HEK293 (cell line): ENCODE measurements at regions not wholly inside any gene's neighbourhood (a gene's known extent, or its start where the extent isn't known, plus 50 kb on each side); places are given as distances from the start of the nearest gene placed in this dataset.
A peak's percentile ranks its signal among the peaks of the same experiment; 100 is the strongest.

Experiments used
- CTCF ChIA-PET: fragments of 350-600 bp; formaldehyde crosslinking; extraction: SDS; loops from one replicate; lab custom pipeline; 2021; ENCODE audit warnings: antibody characterized with exemption; lab: Yijun Ruan, JAX
- POLR2A ChIA-PET: fragments of 300-600 bp; formaldehyde crosslinking; extraction: SDS; loops from one replicate; lab custom pipeline; 2020; ENCODE audit warnings: antibody characterized with exemption, inconsistent platforms; lab: Yijun Ruan, JAX
- H3K27ac ChIP-seq: fragments of 200-500 bp; sonication (Bioruptor generic); 2 replicates; pipeline ENCODE4 v1.5.1; 2014; ENCODE audit warnings: low read depth, low read length, control low read depth, inconsistent platforms; ENCODE audit errors: extremely low read depth
- H3K36me3 ChIP-seq, 2 experiments: fragments of 200-500 bp in 1 of 2; sonication (Bioruptor generic) in 1 of 2; 1 replicate in 1 of 2; 2 replicates in 1 of 2; pipeline ENCODE4 v1.5.1; 2014 to 2017; ENCODE audit warnings: inconsistent platforms in 2 of 2, low read length in 2 of 2; ENCODE audit not compliant: control insufficient read depth in 2 of 2, insufficient read depth in 1 of 2
- H3K4me1 ChIP-seq: fragments of 200-500 bp; sonication (Bioruptor generic); 2 replicates; pipeline ENCODE4 v1.5.1; 2014; ENCODE audit warnings: mild to moderate bottlenecking, low read length, inconsistent platforms; ENCODE audit not compliant: control insufficient read depth, insufficient read depth
- H3K4me3 ChIP-seq: 2 replicates; pipeline ENCODE4 v1.5.1; 2011; ENCODE audit warnings: low read depth, mild to moderate bottlenecking, control low read depth, low read length, moderate library complexity
- H3K9me3 ChIP-seq: fragments of 200-500 bp; sonication (Bioruptor generic); 2 replicates; pipeline ENCODE4 v1.5.1; 2014; ENCODE audit warnings: low read depth, low read length, inconsistent platforms; ENCODE audit not compliant: control insufficient read depth, insufficient read depth
- AEBP2 ChIP-seq: fragments of 450-650 bp; formaldehyde crosslinking; IDR thresholded peaks from 2 replicates; pipeline ENCODE4 v1.5.1; 2016; ENCODE audit warnings: missing biosample characterization, missing genetic modification characterization, borderline replicate concordance
- KLF1 ChIP-seq: fragments of 450-650 bp; formaldehyde crosslinking; IDR thresholded peaks from 2 replicates; pipeline ENCODE4 v1.5.1; 2016; ENCODE audit warnings: missing biosample characterization, missing genetic modification characterization
- PRDM6 ChIP-seq: fragments of 450-650 bp; formaldehyde crosslinking; IDR thresholded peaks from 2 replicates; pipeline ENCODE4 v1.5.1; 2017; ENCODE audit warnings: missing biosample characterization, missing genetic modification characterization
- SP7 ChIP-seq: fragments of 450-650 bp; formaldehyde crosslinking; IDR thresholded peaks from 2 replicates; pipeline ENCODE4 v1.5.1; 2016; ENCODE audit warnings: missing biosample characterization, missing genetic modification characterization
- TSHZ1 ChIP-seq: fragments of 450-650 bp; formaldehyde crosslinking; IDR thresholded peaks from 2 replicates; pipeline ENCODE4 v1.5.1; 2016; ENCODE audit warnings: missing biosample characterization, missing genetic modification characterization, borderline replicate concordance
- YY2 ChIP-seq: fragments of 450-650 bp; formaldehyde crosslinking; IDR thresholded peaks from 2 replicates; pipeline ENCODE4 v1.5.1; 2016; ENCODE audit warnings: missing biosample characterization, missing genetic modification characterization
- ZBTB26 ChIP-seq: fragments of 450-650 bp; formaldehyde crosslinking; optimal IDR thresholded peaks from 2 replicates; pipeline ENCODE3; 2016; ENCODE audit warnings: missing biosample characterization, mild to moderate bottlenecking, missing genetic modification characterization
- ZBTB8A ChIP-seq: fragments of 450-650 bp; formaldehyde crosslinking; IDR thresholded peaks from 2 replicates; pipeline ENCODE4 v1.5.1; 2016; ENCODE audit warnings: missing biosample characterization, missing genetic modification characterization
- ZIC2 ChIP-seq: fragments of 450-650 bp; formaldehyde crosslinking; IDR thresholded peaks from 2 replicates; pipeline ENCODE4 v1.5.1; 2016; ENCODE audit warnings: missing biosample characterization, missing genetic modification characterization
- ZNF132 ChIP-seq: fragments of 450-650 bp; formaldehyde crosslinking; IDR thresholded peaks from 2 replicates; pipeline ENCODE4 v1.5.1; 2017; ENCODE audit warnings: missing biosample characterization, missing genetic modification characterization, borderline replicate concordance
- ZNF175 ChIP-seq: fragments of 450-650 bp; formaldehyde crosslinking; IDR thresholded peaks from 2 replicates; pipeline ENCODE4 v1.5.1; 2016; ENCODE audit warnings: missing biosample characterization, missing genetic modification characterization
- ZNF214 ChIP-seq: fragments of 450-650 bp; formaldehyde crosslinking; IDR thresholded peaks from 2 replicates; pipeline ENCODE4 v1.5.1; 2017; ENCODE audit warnings: missing biosample characterization, mild to moderate bottlenecking, missing genetic modification characterization, borderline replicate concordance
- ZNF558 ChIP-seq: fragments of 450-650 bp; formaldehyde crosslinking; IDR thresholded peaks from 2 replicates; pipeline ENCODE4 v1.5.1; 2016; ENCODE audit warnings: missing biosample characterization, missing genetic modification characterization
- ZNF639 ChIP-seq: fragments of 450-650 bp; formaldehyde crosslinking; IDR thresholded peaks from 2 replicates; pipeline ENCODE4 v1.5.1; 2016; ENCODE audit warnings: missing biosample characterization, missing genetic modification characterization
- ZNF692 ChIP-seq: fragments of 450-650 bp; formaldehyde crosslinking; IDR thresholded peaks from 2 replicates; pipeline ENCODE4 v1.5.1; 2016; ENCODE audit warnings: missing biosample characterization, missing genetic modification characterization

GRCh38 chr1:206415942-206416341 lies 54.3 kb upstream of the IKBKE start:
- ChIA-PET CTCF (interaction anchor here (1.2 kb wide), 1 partner anchor 10 kb away, joined by 3 read pairs; no protein-coding TSS in a partner anchor), POLR2A (no interaction called here)
- peaks cover 9% of the 10 kb centered on the region for H3K4me1 ChIP-seq
- H3K27ac ChIP-seq, result no peak overlapping the region
- no peak overlapping the region for H3K4me3 ChIP-seq
- no peaks in the 10 kb centered on the region for H3K9me3 ChIP-seq
- H3K36me3 ChIP-seq, result peaks cover 20 to 30% of the 10 kb centered on the region in 2 experiments
- TF ChIP-seq ZNF692 (tag by site-specific recombination) (no peak), ZNF132 (tag by site-specific recombination) (no peak), ZNF639 (tag by site-specific recombination) (no peak), ZNF175 (tag by site-specific recombination) (no peak), KLF1 (tag by site-specific recombination) (peak; percentile 20; the same call in 1 of the 2 replicates), ZNF558 (tag by site-specific recombination) (no peak), SP7 (no peak)

GRCh38 chr1:206417774-206418614 lies 52.3 kb upstream of the IKBKE start:
- ChIA-PET POLR2A (no interaction called here), CTCF (interaction anchor here (0.5 to 1.0 kb wide), 2 partner anchors 44 to 190 kb away, joined by 3 to 5 read pairs; no protein-coding TSS in a partner anchor)
- Histone ChIP-seq H3K4me3 (no peak overlapping the region), H3K9me3 (no peaks in the 10 kb centered on the region), H3K27ac (no peak overlapping the region), H3K36me3 (peaks cover 20 to 47% of the 10 kb centered on the region in 2 experiments), H3K4me1 (peaks cover 9% of the 10 kb centered on the region)
- TF ChIP-seq AEBP2 (tag by site-specific recombination) (no peak), ZBTB26 (no peak), ZBTB8A (tag by site-specific recombination) (no peak), TSHZ1 (no peak), ZNF214 (no peak), YY2 (no peak), PRDM6 (tag by site-specific recombination) (no peak), ZIC2 (tag by site-specific recombination) (no peak)
